ENCODE measurements at regions not wholly inside any gene's neighbourhood (a gene's known extent, or its start where the extent isn't known, plus 50 kb on each side); places are given as distances from the start of the nearest gene placed in this dataset.
"Not testable (repeated sequence)": the region's sequence is repeated elsewhere in the genome, so short reads cannot be mapped to it uniquely, and the experiment has no call there.

DNA sequence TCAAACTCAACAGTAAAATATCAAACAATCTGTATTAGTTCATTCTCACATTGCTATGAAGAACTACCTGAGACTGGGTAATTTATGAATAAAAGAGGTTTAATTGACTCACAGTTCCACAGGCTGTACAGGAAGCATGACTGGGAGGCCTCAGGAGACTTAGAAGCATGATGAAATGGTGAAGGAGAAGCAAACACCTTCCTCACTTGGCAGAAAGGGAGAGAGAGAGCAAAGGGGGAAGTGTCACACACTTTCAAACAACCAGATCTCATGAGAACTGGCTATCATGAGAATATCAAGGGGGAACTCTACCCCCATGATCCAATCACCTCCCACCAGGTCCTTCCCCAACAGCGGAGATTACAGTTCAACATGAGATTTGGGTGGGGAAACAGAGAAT lies 198.5 kb upstream of the CRIM1 start:
- not testable (repeated sequence) for DNase-seq

DNA sequence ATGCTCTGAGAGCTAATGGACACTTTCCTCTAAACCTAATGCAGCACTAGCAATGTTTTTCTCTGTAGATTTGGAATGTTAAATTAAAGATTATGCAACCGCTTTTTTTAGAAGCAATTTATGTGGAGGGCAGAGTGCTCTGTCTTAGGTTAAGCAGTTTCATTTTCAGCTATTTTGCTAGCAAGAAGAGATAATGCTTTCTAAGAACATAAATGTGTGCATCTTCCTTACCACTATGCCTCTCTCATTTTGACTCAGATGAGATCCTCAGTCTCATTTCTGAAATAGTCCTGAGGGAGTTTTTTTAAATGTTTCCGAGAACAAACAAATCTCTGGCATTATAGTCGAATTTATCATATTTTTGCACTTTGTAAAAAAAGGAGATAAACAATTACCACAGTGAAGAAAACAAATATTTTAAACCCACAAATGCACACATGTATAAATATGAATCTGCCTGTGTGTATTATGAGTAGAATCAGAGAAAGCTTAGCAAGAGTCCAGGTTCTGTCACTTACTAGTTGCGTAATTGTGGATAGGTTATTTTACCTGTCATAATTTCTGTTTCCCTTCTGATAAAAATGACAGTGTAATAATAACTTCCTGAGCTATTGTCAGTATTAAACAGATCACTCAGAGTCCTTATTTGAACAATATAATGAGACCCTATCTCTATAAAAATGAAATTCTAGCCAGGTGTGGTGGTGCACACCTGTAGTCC lies 207.7 kb upstream of the CRIM1 start:
- no peak for DNase-seq

DNA sequence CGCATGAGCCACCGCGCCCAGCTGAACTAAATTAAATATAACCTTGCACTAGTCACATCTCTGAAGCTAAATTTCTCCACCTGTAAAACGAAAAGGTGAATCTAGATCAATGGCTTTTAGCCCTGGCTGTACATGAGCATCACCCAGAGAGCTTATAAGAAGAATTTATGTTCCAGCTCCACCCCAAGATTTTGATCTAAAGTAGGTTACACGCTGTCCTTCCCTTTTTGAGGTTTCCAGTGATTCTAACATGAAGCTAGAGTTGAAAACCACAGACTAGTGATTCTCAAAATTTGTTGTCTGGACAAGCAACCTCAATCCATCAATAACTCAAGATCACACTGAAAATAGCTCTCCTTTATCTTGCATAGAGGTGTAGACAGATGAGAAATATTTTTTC lies 208.8 kb upstream of the CRIM1 start:
- no peak for DNase-seq

DNA sequence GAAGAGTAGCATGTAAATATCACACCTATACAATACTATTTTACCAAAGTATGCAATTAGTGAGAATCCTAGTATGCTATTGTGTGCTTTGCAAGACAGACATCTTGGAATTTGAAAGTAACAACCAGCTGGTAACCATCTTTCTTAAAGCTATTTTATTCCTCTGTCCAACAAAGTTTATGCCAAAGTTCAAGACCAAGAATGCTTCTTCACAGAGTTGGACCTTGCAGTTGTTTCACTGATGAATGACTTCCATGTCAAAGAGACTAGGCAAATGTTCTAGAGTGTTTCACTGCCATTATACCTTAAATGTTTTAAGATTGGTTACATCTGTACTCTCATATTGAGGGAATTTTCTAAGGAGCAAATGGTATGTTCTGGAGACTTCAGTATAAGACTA lies 215.2 kb upstream of the CRIM1 start:
- no peak for DNase-seq

DNA sequence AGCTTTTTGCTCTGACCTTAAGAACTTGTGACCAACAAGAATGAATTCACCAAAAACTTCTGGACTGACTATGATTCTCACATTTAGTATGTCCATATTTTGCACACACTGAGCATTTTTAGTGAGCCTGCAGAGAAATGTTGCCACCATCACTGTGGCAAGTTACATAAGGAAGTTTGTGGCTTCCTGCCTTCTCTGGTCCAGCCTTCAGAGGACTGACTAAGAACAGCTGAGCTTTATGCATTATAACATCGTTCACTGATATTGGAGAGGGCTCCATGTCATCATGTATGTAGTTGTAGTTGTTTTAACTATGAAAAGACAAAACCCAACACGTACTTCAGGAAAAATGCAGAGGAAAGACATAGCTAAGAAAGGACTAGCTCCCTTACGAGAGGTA lies 218.0 kb upstream of the CRIM1 start:
- DNase-seq = no peak

DNA sequence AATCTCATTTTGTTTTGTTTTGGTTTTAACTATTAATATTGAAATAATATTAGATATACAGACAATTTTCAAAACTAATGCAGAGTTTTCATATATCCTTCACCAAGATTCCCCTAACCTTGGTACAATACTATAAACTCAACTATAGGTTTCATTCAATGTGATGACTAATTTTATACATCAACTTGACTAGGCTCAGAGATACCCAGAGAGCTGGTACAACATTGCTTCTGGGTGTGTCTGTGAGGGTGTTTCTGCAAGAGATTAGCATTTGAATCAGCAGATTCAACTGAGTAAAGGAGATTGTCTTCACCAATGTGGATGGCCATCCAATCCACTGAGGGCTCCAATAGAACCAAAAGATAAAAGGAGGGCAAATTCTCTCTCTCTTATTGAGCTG lies 221.3 kb upstream of the CRIM1 start:
- no peak for DNase-seq

DNA sequence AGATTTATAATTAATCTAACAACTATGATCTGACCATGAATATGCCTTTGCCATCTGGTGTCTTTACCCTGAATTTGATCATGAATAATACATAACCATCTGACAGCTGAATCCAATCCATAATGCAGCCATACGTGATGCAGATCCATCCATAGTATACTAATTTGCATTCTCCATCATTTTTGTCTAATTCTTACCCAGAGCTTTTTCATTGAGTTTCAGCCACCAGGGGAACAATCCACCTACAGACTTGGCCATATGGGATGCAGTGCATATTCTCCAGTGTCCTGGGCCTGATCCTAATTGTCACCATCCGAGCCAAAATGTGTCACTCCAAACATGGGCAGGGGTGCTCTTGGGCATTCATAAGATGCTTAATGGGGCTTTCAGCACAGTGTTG lies 227.2 kb upstream of the CRIM1 start:
- no peak for DNase-seq

DNA sequence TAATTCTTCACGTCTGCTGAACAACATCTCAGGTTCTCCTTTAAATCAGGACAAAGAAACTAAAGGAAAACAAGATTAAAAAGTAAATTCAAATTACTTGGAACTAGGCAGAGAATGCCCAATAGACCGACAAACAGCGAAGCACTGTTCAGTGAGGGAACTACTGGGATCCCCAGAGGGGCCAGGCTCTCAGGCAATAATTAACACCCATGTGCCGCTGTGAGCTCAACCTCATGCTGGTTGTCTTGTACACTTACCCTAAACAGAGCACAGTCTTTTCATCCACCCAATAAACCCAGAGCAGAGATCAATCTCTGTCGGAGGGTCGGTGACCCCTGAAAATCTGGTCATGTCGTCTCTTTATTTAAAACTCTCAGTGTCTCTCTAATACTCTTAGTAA lies 229.9 kb upstream of the CRIM1 start:
- DNase-seq = no peak

DNA sequence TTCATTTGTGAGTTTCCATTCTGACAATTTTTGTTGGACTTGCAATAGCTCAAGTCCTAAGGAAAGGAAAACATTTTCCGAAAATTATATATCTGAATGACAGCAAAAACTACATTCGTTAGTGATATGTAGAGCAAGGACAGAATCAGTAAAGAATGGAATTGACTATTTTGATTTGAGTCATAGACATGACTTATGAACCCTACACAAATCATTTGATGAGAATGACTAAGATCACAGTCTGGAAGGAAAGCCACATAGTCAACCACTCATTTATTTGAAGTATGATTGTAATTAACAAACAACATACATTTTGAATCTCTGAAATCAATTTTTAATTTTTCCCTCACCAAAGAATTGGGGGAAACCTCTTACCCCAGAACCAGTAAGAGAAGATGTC lies 231.6 kb upstream of the CRIM1 start:
- DNase-seq = no peak

DNA sequence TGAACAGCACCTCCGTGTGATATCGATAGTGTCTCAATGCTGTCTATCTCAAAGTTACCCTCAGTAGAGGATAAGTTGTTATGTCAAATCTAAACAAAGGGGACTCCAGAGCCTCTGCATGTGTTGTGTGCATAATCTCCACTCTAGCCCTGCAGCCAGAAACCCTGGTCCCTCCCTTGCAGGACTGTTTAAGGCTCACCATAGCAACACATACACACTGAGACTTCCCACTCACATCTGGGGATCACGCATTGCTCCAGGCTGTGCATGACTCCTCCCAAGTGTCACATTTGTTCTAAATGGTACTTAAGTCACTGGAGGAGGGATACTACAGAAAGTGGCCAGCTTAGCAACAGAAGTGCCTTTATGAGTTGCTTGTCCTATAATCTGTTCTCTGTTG lies 258.6 kb upstream of the CRIM1 start:
- no peak for DNase-seq

DNA sequence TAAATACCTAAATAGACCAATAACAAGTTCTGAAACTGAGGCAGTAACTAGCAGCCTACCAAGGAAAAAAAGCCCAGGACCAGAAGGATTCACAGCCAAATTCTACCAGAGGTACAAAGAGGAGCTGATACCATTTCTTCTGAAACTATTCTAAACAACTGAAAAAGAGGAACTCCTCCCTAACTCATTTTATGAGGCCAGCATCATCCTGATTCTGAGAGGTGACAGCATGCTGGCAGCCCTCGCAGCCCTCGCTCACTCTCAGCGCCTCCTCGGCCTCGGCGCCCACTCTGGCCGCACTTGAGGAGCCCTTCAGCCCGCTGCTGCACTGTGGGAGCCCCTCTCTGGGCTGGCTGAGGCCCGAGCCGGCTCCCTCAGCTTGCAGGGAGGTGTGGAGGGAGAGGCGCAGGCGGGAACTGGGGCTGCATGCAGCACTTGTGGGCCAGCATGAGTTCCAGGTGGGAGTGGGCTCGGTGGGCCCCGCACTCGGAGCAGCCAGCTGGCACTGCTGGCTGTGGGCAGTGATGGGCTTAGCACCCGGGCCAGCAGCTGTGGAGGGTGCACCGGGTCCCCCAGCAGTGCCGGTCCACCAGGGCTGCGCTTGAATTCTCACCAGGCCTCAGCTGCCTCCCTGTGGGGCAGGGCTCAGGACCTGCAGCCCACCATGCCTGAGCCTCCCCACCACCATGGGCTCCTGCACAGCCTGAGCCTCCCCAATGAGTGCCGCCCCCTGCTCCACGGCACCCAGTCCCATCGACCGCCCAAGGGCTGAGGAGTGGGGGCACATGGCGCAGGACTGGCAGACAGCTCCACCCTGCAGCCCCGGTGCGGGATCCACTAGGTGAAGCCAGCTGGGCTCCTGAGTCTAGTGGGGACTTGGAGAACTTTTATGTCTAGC lies 263.5 kb upstream of the CRIM1 start:
- not testable (repeated sequence) for DNase-seq

DNA sequence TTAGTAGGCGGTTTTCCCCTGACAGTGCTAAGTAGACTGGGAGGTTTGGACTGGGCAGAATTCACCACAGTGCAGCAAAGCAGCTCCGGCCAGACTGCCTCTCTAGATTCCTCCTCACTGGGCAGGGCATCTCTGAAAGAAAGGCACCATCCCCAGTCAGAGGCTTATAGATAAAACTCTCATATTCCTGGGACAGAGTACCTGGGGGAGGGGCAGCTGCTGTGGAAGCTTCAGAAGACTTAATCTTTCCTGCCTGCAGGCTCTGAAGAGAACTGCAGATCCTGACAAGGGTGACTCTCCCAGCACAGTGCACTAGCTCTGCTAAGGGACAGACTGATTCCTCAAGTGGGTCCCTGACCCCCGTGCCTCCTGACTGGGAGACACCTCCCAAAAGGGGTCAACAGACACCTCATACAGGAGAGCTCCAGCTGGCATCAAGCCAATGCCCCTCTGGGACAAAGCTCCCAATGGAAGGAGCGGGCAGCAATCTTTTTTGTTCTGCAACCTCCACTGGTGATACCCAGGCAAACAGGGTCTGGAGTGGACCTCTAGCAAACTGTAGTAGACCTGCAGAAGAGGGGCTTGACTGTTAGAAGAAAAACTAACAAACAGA lies 266.8 kb upstream of the CRIM1 start:
- no peak for DNase-seq

DNA sequence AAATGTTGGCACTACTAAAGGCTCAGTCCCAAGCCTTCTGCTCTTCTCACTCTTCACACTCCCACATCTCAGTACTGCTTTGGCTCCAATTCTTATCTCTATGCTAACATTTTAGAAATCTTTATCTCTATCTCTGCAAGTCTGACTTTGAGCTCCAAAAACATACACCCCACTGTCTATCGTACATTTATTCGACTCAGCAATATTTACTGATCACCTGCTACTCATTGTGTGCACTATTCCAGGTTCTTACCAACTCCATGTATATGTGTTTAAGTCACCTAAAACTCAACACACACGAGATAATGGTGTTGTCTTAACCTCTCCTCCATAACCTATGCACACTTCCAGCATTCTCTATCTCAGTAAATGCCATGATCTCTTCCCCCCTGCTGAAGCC lies 268.2 kb upstream of the CRIM1 start:
- no peak for DNase-seq

DNA sequence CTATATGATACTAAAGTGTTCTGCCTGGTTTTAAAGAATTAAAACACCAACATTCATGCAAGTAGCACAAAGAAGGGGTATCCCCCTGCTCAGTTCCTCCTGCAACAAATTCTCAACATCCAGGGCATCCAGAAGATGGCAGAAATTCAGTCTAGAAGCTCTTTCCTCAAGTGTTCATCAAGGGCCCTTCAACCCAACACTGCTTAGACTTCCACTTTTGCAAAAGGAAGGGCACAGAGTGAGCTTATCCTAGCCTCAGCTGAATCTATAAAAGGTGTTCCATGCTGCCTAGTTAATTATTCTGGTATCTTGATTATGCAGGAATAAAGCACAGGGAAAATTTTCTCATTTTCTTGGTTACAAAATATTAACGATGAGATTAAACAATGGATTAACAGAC lies 275.8 kb upstream of the CRIM1 start:
- DNase-seq = no peak

DNA sequence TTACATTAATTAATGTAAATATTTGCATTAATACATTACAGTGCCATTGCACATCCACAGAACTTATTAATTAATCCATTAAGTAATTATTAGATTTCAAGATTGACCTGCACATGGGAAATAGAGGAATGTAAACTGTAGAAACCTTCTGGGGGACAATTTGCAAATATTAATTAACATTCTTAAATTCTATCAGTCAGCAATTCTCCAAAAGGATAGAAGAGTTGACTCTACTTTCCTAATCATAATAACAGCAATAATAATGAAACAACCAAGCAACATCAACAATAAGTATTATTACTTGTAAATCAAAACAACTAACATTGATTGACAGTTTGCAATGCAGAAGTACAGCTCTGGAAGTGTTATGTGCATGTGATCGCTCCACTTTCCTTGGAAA lies 281.6 kb upstream of the CRIM1 start:
- DNase-seq = no peak

DNA sequence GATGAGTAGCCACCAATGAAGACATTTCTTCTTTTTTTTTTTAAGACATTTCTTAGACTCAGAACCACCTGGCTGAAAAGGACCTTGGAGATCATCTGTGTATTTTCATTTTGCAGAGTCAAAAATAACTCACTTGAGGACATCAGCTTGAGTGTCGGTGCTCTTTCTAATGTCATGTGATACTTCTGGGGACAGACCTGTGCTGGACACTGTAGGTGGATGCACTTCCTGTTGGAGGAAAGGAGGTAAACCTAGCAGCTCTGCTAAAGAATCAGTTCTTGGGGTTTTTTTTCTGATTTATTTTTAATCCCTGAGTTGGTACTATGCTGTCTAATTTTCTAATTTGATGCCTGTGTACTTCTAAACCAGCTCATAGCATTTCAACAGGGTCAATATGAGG lies 283.9 kb upstream of the CRIM1 start:
- DNase-seq = no peak

DNA sequence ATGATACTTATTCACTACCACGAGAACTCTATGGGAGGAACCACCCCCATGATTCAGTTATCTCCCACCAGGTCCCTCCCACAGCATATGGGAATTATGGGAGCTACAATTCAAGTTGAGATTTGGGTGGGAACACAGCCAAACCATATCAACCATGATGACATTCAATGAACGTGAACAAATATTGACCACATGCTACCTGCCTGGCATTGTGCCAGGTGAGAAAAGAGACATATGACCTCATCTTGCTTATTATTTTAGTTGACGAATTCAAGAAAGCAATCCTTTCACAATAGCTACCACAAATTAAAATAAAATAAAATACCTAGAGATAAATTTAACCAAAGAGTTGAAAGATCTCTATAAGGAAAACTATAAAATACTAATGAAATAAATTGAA lies 286.5 kb upstream of the CRIM1 start:
- DNase-seq = no peak

DNA sequence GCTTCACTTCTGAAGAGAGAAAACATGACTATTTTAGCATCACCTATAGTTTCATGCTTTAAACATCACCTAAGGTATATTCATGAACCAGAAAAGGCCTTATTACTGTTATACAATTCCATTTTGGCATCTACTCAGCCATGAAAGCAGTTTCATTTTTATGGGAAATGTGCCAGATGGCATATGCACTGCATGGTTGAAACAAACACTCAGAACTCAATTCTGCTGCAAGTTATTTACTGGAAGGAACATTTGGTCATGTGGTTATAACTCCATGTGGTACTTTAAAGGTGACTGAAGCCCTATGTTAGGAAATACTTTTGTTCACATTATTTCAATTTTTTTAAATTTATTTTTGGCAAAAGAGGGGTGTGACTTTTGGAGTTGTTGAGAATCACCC lies 287.5 kb upstream of the CRIM1 start:
- no peak for DNase-seq

DNA sequence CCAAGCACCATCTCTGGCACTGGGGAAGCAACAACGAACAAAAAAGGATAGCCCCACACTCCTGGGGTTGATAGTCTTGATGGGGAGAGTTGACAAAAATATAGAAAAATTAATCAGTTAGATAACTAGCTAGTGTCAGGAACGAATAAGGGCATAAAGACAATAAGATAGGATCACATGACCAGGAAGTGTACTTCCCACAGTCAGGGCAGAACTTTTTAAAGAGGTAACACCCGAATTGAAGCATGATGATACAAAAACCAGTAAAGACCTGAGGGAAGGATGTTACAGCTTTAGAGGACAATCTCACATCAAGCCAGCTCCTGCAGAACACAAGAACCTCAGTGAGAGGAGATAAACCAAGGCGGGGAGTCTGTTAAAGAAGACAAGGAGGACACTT lies 295.4 kb upstream of the CRIM1 start:
- DNase-seq = no peak

DNA sequence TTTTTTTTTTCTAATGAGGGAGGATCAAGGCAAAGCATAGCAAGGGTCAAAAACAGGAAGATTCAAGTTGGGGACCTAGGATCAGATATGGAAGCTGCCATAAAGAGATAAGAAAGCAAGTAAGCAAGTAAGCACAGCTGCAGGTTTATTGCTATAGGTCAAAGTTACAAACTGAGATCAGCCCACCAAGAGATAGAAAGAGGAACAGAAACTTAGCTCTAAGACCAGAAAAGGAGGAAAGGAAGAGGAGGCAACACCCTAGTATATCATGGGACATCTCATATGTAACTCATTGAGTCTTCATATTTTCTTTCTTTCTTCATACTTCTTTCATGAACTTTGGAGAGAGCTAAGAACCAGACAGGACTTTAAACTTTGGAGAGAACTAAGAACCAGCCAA lies 295.9 kb upstream of the CRIM1 start:
- no peak for DNase-seq

DNA sequence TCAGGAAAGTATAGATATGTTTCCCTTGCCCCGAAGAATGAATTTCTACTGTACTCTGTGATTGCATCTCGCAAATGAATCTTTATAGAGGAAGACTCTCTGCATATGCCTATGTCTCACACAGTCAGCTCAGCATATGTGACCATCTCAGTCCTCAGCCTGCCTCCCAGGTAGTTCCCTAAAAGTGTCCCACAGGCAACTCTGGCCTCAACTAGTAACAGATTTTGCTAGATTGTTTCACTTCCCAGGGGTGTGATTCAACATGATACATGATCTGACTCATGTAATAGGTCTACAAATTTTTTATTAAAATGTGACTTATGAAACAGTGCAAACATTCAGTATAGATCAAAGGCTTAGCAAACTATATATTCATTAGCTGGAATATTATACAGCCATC lies 296.6 kb upstream of the CRIM1 start:
- no peak for DNase-seq

DNA sequence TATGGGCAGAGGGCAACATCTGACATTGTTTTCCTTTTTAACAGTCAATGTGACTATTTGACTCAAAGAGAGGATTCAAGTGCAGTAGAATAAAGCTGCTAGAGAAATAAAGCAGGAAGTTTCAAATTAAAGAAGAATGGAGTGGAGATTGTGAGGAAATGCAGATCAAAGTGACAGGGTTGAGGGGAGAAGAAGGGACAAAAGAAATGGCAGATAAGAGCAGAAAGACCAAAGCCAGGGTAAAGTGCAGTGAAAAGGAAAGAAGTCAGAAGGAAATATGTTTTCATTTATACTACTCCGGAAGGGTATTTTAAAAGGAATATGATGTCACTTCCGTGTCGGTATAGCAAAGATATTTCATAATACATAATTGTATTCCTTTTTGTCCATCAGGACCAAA lies 297.5 kb upstream of the CRIM1 start:
- DNase-seq = no peak

DNA sequence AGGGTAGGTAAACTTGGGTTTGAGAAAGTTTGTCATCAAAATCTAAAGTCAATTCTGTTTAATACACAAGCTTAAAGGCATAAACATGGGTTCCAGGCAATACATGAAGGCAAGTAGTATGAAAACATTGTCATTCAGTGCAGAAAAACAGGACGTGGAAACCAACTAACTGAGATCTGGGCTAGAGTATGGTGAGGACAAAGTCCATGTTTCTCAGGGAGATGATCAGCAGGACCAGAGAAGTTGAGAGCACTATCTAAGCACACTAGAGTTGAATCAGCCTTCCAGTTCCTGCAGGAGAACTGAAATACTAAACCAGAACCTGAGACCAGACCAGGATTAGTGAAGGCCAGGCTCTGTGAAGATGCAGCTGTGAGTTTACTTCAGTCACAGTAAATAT lies 302.8 kb upstream of the CRIM1 start:
- DNase-seq = no peak

DNA sequence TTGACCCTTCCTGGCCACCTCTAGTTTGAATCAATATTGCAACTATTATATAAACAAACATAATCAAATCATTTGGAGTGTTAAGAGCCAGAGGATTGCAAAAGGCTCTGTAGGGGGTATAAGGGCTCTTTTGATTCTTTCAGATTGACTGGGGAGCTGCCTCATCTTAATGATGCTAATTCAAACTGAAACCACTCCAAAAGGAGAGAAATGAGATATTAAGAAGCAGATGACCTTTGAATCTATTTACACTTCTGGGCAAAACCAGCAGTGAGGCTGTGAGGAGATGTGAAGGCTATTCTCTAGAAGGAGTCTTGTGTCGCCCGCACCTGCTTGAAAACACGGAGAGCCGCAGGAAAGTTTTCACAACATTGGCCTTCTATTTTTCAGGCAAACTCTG lies 311.2 kb upstream of the CRIM1 start:
- no peak for DNase-seq

All from NCI-H1092 treated with DMSO at 0.1 percent for 48 hours (cell line).